ENCODE measurements at regions not wholly inside any gene's neighbourhood (a gene's known extent, or its start where the extent isn't known, plus 50 kb on each side); places are given as distances from the start of the nearest gene placed in this dataset.
A peak's percentile ranks its signal among the peaks of the same experiment; 100 is the strongest.
"Not testable (repeated sequence)": the region's sequence is repeated elsewhere in the genome, so short reads cannot be mapped to it uniquely, and the experiment has no call there.

- DNase-seq: no peak
Measured at GRCh38 chr13:60214213-60215055, 50.7 kb upstream of the DIAPH3 start.

- DNase-seq: no peak
Measured at GRCh38 chr13:60220072-60220471, 56.3 kb upstream of the DIAPH3 start.

- DNase-seq: no peak
Measured at GRCh38 chr13:60221581-60221980, 57.9 kb upstream of the DIAPH3 start.

- DNase-seq: no peak
Measured at GRCh38 chr13:60226507-60226906, 62.8 kb upstream of the DIAPH3 start.

- no peak for DNase-seq
Measured at GRCh38 chr13:60227158-60227557, 63.4 kb upstream of the DIAPH3 start.

- no peak for DNase-seq
Measured at GRCh38 chr13:60229708-60230272, 66.1 kb upstream of the DIAPH3 start.

GRCh38 chr13:60230593-60230992 lies 66.9 kb upstream of the DIAPH3 start:
- no peak for DNase-seq

- no peak for DNase-seq
Measured at GRCh38 chr13:60242043-60242595, 78.4 kb upstream of the DIAPH3 start.

- DNase-seq: no peak
Measured at GRCh38 chr13:60244381-60244780, 80.7 kb upstream of the DIAPH3 start.

GRCh38 chr13:60251419-60251818 lies 87.7 kb upstream of the DIAPH3 start:
- not testable (repeated sequence) for DNase-seq

GRCh38 chr13:60258349-60258748 lies 94.6 kb upstream of the DIAPH3 start:
- DNase-seq: no peak

- no peak for DNase-seq
Measured at GRCh38 chr13:60260440-60260839, 96.7 kb upstream of the DIAPH3 start.

- peak; percentile 68 for DNase-seq
Measured at GRCh38 chr13:60261432-60262351, 98.0 kb upstream of the DIAPH3 start.

- no peak for DNase-seq
Measured at GRCh38 chr13:60265566-60265965, 101.8 kb upstream of the DIAPH3 start.

GRCh38 chr13:60267498-60268202 lies 103.9 kb upstream of the DIAPH3 start:
- DNase-seq: no peak

- DNase-seq: no peak
Measured at GRCh38 chr13:60268203-60268555, 104.5 kb upstream of the DIAPH3 start.

GRCh38 chr13:60273971-60274527 lies 110.3 kb upstream of the DIAPH3 start:
- DNase-seq: no peak

GRCh38 chr13:60274655-60275054 lies 110.9 kb upstream of the DIAPH3 start:
- no peak for DNase-seq

GRCh38 chr13:60275208-60275607 lies 111.5 kb upstream of the DIAPH3 start:
- DNase-seq: no peak

GRCh38 chr13:60280524-60280923 lies 116.5 kb upstream of the TDRD3 start:
- not testable (repeated sequence) for DNase-seq

GRCh38 chr13:60282186-60282585 lies 114.8 kb upstream of the TDRD3 start:
- no peak for DNase-seq

GRCh38 chr13:60282708-60283107 lies 114.3 kb upstream of the TDRD3 start:
- DNase-seq: no peak

Measured in NCI-H2107 (cell line).